ENCODE measurements at regions not wholly inside any gene's neighbourhood (a gene's known extent, or its start where the extent isn't known, plus 50 kb on each side); places are given as distances from the start of the nearest gene placed in this dataset.

- DNase-seq = no peak
Observed at GRCh38 chr6:15872241-15873103, 209.6 kb upstream of the DTNBP1 start.

DNA sequence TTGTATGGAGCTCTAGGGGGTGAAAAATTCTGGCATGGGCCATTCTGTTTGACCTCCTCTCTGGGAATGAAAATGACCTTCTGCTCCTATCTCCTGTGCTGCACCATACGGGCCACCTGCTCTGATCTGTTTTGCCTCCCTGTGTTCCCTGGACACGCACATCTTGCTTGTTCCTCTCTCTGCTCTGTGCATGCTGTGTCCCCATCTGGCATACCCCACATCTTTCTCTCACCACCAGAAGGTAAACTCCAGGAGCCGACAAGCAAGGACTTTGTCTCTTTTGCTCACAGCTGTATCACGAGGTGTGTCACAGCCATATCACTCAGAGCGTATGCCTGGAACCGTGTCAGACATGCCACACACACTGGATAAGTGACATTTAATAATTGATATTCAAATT lies 208.4 kb upstream of the DTNBP1 start:
- DNase-seq = peak; percentile 90

GRCh38 chr6:15870333-15871043 lies 207.7 kb upstream of the DTNBP1 start:
- DNase-seq = no peak

GRCh38 chr6:15864708-15865062 lies 201.9 kb upstream of the DTNBP1 start:
- DNase-seq = no peak

DNA sequence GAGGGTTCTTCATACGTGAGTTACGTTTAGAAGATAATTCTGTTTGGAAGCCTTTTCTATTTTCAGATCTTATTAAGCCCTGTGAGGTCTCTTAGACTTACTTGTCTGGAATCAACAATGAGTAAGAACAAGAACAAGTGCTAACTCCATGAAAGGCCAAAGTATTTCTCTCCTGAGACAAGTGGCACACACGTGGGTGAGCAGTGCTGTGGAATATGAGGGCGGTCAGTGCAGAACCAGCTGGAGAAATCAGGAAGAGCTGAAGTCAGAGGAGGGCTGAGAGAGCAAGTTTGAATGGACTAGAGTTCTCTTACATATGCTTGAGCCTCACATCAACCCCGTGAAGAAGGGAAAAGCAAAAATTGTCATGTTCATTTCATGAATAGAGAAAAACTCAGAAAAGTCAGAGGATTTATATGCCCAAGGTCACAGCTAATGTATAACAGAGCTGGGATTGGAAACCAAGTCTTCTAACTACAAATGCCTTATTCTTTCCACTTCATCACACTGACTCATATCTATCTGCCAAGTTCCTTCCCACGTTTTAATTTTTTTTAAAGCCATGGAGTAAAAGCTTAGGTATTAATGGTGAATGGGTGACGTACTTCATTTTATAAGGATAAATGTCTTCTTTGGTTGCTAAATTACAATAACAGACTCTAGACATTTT lies 201.3 kb upstream of the DTNBP1 start:
- DNase-seq = no peak

GRCh38 chr6:15862810-15863209 lies 200.0 kb upstream of the DTNBP1 start:
- DNase-seq = peak; percentile 20

DNA sequence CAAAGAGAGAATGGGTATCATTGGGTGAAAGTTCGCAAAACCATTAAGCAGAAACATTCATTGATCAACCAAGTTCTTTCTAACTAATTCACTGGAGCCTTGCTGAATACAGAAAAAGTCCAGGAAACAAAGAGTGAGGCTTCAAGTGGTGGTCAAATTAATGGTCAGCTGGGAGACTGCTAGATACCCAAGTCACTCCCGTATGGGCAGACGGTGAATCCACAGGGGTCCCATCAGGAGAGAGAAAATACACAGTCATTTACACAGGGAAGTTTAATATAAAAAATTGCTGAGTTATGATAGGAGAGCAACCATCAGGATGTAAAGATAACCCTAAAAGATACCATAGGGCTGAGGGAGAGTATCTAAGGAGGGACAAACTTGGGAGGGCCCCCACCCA lies 198.7 kb upstream of the DTNBP1 start:
- DNase-seq = no peak

DNA sequence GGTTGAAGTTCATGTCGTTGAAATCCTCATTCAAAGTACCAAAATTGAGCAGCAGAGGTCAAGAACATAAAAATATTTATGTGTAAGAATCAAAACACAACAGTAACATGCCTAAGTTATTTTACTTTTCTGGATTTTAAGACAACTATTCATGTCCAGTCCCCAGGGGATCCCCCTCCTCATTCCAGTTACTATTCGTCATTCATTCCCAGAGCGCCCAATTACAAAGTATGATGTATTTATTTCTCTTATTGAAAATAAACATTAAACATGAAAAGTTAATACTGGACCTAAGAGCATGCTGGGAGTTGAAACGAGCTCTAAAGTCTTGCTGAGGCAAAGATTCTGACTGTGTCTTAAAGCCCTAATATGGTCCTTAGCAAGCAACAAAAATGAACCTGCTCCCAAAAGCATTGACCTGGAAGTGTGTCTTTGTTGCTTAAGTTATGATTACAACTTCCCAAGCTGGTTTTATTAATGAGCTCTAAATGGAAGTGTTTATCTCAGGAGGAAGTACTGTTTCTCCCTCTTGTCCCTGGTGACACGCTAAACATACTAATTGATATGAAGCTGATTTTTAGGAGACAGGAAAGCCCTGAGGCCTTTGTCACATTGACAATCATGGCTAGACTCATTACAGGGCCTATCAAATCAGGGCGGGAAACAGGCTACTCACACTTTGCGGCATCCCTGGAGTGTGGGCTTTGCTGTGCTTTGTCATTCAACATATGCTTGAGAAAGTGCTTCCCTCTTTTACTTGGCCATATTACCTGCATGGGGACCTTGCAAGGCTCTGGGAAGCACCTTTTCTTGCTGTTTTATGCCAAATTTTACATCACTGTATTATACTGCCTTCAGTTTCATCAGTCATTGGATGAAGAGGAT lies 192.2 kb upstream of the DTNBP1 start:
- no peak for DNase-seq

DNA sequence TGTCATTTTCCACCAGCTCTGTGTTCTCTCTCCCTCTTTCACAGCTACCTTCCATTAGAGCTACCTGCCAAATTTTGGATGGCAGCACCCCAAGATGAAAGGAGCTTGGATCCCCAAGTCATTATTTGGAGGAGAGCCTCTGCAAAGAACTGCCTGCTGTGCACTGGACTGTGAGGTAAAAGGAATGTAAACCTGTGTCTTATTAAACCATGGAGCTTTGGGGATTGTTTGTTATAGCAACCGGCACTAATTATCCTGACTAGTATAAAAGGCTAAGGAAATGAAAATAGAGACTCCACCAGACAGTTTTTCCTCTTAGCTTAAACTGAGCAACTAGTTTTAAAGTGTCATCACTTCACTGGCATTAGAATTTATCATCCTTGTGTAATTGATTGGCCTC lies 191.6 kb upstream of the DTNBP1 start:
- no peak for DNase-seq

DNA sequence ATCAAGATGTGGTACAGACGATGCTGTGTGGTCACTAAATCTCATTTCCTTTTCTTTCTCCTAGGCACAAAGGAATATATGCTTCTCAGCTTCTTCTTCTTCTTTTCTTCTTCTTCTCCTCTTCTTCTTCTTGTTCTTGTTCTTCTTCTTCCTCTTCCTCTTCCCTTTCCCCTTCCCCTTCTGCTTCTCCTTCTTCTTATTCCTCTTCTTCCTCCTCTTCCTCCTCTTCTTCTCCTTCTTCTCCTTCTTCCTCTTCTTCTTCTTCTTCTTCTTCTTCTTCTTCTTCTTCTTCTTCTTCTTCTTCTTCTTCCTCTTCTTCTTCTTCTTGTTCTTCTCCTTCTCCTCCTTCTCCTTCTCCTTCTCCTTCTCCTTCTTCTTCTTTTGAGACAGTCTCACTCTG lies 190.4 kb upstream of the DTNBP1 start:
- DNase-seq = no peak

DNA sequence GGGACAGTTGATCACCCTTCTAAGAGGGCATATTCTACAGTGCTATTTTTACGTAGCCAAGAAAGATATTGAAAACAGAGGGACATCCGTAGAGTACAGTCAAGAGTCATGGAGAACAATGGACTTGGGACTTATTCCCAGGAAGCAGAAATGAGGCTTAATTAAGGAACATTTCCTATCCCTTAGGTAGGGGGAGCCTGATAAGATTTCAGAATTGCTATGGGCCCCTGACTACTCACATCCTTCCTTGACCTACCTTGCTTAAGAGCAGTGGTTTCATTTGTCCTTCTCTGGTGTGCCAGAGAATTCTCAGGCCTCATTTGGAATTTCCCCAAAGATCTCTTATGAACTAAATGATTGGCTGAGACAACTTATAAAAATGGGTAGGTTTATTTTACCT lies 189.5 kb upstream of the DTNBP1 start:
- no peak for DNase-seq

GRCh38 chr6:15849395-15849794 lies 186.6 kb upstream of the DTNBP1 start:
- DNase-seq = no peak

DNA sequence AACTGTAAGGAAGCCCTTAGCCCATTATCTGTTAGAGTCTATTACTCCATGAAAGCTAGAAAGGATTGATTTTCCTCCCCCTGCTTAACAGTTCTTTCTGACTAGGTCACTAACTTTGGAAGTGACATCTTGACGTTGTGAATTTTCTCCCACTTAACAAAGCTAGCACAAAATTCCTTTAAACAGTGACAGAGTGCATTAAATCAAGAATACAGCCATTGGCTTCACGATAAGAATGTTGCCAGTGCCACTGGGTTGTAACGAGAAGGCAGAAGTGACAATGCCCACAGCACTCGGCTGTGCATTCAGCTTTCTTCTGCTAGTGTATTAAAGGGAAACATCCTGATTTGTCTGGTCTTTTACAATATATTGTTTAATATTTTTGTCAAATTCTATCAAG lies 182.7 kb upstream of the DTNBP1 start:
- DNase-seq = no peak

DNA sequence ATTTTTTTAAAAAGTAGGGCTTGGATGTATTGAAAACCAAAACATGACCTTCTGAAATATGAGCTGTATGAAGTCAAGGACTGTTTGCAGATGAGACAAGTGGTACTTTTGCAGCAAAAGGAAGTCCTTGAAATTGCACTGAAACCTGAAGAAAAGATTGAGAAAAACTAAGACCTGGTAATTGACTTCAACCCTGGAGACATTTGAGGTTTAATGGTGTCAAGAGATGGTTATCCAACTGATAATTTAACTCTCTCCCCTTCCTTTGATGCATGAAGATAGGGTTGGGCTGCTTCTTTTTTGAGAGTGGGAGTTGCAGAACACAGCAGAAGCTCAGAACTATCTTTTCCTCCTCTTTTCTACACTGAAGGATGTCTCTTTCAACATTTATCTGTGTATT lies 180.9 kb upstream of the DTNBP1 start:
- no peak for DNase-seq

DNA sequence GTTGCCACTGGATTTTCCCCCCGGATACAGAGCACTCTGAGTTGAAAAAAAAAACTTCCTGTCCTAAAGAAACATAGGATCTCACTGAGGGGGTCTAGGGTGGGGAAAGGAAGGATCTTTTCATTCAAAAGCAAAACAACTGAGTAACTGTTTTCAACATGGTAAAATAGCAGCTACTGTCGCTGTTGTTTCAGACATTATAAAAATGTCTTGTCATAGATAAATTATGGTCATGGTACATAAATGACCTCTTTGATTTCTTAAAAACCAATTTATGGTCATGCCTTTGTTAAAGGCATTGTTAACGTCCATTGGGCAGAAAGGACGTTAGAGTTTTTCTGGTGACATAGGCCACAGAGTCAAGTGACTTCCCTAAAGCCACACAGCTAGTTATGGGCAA lies 180.4 kb upstream of the DTNBP1 start:
- no peak for DNase-seq

DNA sequence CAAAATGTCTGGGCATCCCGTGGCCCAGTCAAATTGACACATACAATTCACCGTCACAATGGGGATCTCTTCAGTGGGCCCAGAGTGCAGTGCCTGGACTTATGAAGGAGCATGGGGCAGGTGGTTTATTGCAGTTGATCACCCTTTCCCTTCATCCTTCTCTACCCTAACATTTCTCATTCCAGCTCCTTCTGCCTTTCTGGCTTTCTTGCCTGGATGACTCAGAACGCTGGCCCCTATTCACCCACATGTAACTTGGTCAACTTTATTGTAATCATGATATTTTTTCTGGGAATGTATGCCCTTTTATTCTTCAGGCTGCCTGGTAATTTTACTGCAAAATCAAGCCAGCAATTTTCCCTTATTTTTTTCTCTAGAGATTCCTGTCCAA lies 179.9 kb upstream of the DTNBP1 start:
- no peak for DNase-seq

- DNase-seq = no peak
Observed at GRCh38 chr6:15841937-15842726, 179.3 kb upstream of the DTNBP1 start.

DNA sequence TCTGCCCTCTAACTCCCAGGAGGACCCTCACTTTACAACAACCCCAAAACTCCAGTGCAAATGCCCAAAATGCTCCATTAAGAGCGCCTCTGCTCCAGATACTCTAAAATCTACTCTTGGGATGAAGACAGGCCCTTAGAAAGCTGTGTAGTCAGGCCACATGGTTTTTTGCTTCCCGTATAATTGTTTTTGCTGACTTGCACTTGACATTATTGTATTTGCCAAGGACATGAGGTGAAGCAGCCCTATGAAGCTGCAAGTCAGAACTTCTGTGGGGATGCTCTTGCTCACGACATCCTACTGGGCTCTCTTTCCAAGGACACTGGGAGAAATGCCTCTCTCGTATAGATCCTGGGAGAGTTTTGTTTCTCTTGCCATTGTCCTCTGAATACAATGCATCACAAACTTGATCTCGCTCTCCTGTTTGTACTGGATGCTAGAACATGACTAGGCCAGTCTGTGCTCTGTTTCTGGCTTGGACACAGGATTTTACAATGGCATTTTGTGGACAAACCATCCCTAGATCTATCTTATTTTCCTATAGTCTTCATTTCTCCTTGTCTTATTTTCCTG lies 177.2 kb upstream of the DTNBP1 start:
- no peak for DNase-seq

DNA sequence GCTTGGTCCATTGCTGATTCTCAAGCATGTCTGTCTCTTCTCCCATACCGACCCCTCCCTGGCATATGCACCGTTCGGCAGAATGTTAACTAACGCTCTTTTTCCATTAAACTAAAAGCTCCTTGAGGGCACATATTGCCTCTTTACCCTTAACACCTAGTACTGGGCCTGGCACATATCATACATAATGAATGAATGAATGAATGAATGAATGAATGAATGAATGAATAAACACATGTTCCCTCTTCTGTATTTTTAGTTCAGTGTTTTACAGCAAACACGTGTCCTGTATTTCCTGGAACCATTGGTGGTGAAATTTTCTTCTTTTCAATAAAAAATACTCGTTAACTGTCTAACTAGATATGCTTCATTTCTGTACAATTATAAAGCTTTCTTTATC lies 174.4 kb upstream of the DTNBP1 start:
- DNase-seq = no peak

GRCh38 chr6:15832841-15833240 lies 170.0 kb upstream of the DTNBP1 start:
- no peak for DNase-seq

DNA sequence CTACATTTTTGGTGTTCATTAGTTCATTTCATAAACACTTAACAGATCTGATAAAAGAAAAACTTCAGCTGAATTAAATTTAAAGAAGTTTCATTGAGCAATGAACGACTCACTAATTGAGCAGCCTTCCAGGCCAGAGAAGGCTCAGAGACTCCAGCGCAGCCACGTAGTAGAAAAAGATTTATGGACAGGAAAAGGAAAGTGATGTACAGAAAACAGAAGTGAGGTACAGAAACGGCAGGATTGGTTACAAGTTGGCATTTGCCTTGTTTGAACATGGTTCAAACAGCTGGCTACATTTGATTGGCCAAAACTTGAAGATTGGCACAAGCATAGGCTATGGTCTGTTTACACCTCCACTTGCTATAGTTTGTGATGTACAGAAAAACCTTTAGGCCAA lies 166.3 kb upstream of the DTNBP1 start:
- no peak for DNase-seq
